Kidney tubule cell (primary cell): ENCODE measurements at regions not wholly inside any gene's neighbourhood (a gene's known extent, or its start where the extent isn't known, plus 50 kb on each side); places are given as distances from the start of the nearest gene placed in this dataset.
A peak's percentile ranks its signal among the peaks of the same experiment; 100 is the strongest.

Experiments used
- DNase-seq: peaks from one replicate; pipeline ENCODE4 v3.0.0-alpha.2; 2018; ENCODE audit warnings: low spot score

- DNase-seq, result peak; percentile 62
These were observed 133.7 kb downstream of the AEBP2 start for GRCh38 chr12:19572920-19573558.

GRCh38 chr12:19573866-19574265 is 134.6 kb downstream of the AEBP2 start:
- no peak for DNase-seq

GRCh38 chr12:19574601-19575000 is 135.3 kb downstream of the AEBP2 start:
- DNase-seq, result no peak

- peak; percentile 73 for DNase-seq
These were observed 136.3 kb downstream of the AEBP2 start for GRCh38 chr12:19575337-19576243.

- DNase-seq, result no peak
These were observed 137.4 kb downstream of the AEBP2 start for GRCh38 chr12:19576506-19577280.

- DNase-seq, result no peak
These were observed 137.9 kb downstream of the AEBP2 start for GRCh38 chr12:19577281-19577530.

- DNase-seq, result no peak
These were observed 145.4 kb downstream of the AEBP2 start for GRCh38 chr12:19584732-19585131.

- DNase-seq, result no peak
These were observed 149.7 kb downstream of the AEBP2 start for GRCh38 chr12:19588951-19589350.

GRCh38 chr12:19591951-19592350 is 152.7 kb downstream of the AEBP2 start:
- DNase-seq, result no peak

- DNase-seq, result no peak
These were observed 157.3 kb downstream of the AEBP2 start for GRCh38 chr12:19596434-19597166.

- DNase-seq, result no peak
These were observed 158.1 kb downstream of the AEBP2 start for GRCh38 chr12:19597167-19598026.

GRCh38 chr12:19605720-19606119 is 166.4 kb downstream of the AEBP2 start:
- DNase-seq, result no peak

- DNase-seq, result no peak
These were observed 168.7 kb downstream of the AEBP2 start for GRCh38 chr12:19608039-19608438.

GRCh38 chr12:19613051-19613535 is 173.8 kb downstream of the AEBP2 start:
- DNase-seq, result no peak

GRCh38 chr12:19614601-19615383 is 175.5 kb downstream of the AEBP2 start:
- DNase-seq, result no peak

- no peak for DNase-seq
These were observed 176.1 kb downstream of the AEBP2 start for GRCh38 chr12:19615384-19615725.

GRCh38 chr12:19616781-19617180 is 177.5 kb downstream of the AEBP2 start:
- no peak for DNase-seq

GRCh38 chr12:19620222-19620621 is 180.9 kb downstream of the AEBP2 start:
- peak; percentile 69 for DNase-seq

- no peak for DNase-seq
These were observed 184.6 kb downstream of the AEBP2 start for GRCh38 chr12:19623751-19624399.

GRCh38 chr12:19624491-19624890 is 185.2 kb downstream of the AEBP2 start:
- DNase-seq, result peak; percentile 10
